ENCODE measurements at regions not wholly inside any gene's neighbourhood (a gene's known extent, or its start where the extent isn't known, plus 50 kb on each side); places are given as distances from the start of the nearest gene placed in this dataset.

DNA sequence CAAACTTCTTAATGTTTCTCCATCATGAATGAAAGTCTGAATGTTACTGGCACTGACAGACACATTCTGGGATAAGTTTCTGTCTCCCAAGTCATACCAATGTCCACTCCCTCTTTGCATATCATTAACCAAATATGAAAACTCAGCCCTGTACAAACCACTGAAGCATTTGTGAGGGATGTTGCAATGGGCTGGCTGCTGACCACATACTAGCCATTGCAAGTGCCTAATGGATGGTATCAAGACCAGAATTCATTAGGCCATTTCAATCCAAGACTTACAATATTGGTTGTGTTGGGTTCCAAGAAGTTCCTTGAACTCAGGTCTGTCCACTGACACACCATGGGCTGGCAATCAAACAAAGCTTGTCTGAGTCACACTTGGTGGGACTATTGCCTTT lies 73.8 kb downstream of the CBLN2 start:
- H3K4me2 ChIP-seq (ENCODE audit: low read length), result no peak overlapping the region
- ChIA-PET RAD21 (ENCODE audit: low non-redundant PET in 1 of 2, low total read pairs in 2 of 2, uncharacterized antibody in 2 of 2, unreplicated experiment in 2 of 2) (no interaction called here), CTCF (no interaction called here), POLR2A (no interaction called here)
- no peak for TF ChIP-seq TCF7L2 (IDR thresholded peaks at IDR 0.05; ENCODE audit: borderline replicate concordance, extremely low read depth, insufficient read depth, insufficient read length)
- TF ChIP-seq ZFX (IDR thresholded peaks at IDR 0.05), result no peak
- TF ChIP-seq SRF (IDR thresholded peaks at IDR 0.05; ENCODE audit: low read depth), result no peak
- no peak for TF ChIP-seq EZH2 (IDR thresholded peaks at IDR 0.05)
- TF ChIP-seq ZNF274 (IDR thresholded peaks at IDR 0.05; ENCODE audit: low read depth, low read length), result no peak
- TF ChIP-seq POLR2AphosphoS5 (IDR thresholded peaks at IDR 0.05; ENCODE audit: low read depth, low read length), result no peak
- TF ChIP-seq RAD21 (IDR thresholded peaks at IDR 0.05; ENCODE audit: low read depth), result no peak
- TF ChIP-seq CEBPB (IDR thresholded peaks at IDR 0.05; ENCODE audit: low read depth), result no peak
- TF ChIP-seq, protein P1, sequence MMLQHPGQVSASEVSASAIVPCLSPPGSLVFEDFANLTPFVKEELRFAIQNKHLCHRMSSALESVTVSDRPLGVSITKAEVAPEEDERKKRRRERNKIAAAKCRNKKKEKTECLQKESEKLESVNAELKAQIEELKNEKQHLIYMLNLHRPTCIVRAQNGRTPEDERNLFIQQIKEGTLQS (IDR thresholded peaks at IDR 0.05), result no peak
- no peak for TF ChIP-seq EGR1 (IDR thresholded peaks at IDR 0.05; ENCODE audit: low read depth)
- no peak for TF ChIP-seq EZH2phosphoT487 (IDR thresholded peaks at IDR 0.05; ENCODE audit: borderline replicate concordance)
- no peak for TF ChIP-seq ELF1 (IDR thresholded peaks at IDR 0.05; ENCODE audit: borderline replicate concordance, low read depth)
- TF ChIP-seq SP1 (IDR thresholded peaks at IDR 0.05; ENCODE audit: low read depth), result no peak
- TF ChIP-seq, protein P2, sequence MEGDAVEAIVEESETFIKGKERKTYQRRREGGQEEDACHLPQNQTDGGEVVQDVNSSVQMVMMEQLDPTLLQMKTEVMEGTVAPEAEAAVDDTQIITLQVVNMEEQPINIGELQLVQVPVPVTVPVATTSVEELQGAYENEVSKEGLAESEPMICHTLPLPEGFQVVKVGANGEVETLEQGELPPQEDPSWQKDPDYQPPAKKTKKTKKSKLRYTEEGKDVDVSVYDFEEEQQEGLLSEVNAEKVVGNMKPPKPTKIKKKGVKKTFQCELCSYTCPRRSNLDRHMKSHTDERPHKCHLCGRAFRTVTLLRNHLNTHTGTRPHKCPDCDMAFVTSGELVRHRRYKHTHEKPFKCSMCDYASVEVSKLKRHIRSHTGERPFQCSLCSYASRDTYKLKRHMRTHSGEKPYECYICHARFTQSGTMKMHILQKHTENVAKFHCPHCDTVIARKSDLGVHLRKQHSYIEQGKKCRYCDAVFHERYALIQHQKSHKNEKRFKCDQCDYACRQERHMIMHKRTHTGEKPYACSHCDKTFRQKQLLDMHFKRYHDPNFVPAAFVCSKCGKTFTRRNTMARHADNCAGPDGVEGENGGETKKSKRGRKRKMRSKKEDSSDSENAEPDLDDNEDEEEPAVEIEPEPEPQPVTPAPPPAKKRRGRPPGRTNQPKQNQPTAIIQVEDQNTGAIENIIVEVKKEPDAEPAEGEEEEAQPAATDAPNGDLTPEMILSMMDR (IDR thresholded peaks at IDR 0.05 in 2 of 3, conservative IDR thresholded peaks at IDR 0.05 in 1 of 3; ENCODE audit: borderline replicate concordance in 1 of 3, insufficient read depth in 1 of 3, low read depth in 2 of 3, low read length in 2 of 3), result no peak
- TF ChIP-seq CBX3 (IDR thresholded peaks at IDR 0.05; ENCODE audit: low read depth), result no peak
- TF ChIP-seq YY1 (IDR thresholded peaks at IDR 0.05; ENCODE audit: extremely low read depth, insufficient replicate concordance, low read depth, low read length), result no peak
- TF ChIP-seq POLR2A (IDR thresholded peaks at IDR 0.05; ENCODE audit: borderline replicate concordance, extremely low read depth, insufficient read depth, insufficient read length), result no peak
- TF ChIP-seq, protein P3, sequence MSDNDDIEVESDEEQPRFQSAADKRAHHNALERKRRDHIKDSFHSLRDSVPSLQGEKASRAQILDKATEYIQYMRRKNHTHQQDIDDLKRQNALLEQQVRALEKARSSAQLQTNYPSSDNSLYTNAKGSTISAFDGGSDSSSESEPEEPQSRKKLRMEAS (IDR thresholded peaks at IDR 0.05), result no peak
- TF ChIP-seq, protein P4, sequence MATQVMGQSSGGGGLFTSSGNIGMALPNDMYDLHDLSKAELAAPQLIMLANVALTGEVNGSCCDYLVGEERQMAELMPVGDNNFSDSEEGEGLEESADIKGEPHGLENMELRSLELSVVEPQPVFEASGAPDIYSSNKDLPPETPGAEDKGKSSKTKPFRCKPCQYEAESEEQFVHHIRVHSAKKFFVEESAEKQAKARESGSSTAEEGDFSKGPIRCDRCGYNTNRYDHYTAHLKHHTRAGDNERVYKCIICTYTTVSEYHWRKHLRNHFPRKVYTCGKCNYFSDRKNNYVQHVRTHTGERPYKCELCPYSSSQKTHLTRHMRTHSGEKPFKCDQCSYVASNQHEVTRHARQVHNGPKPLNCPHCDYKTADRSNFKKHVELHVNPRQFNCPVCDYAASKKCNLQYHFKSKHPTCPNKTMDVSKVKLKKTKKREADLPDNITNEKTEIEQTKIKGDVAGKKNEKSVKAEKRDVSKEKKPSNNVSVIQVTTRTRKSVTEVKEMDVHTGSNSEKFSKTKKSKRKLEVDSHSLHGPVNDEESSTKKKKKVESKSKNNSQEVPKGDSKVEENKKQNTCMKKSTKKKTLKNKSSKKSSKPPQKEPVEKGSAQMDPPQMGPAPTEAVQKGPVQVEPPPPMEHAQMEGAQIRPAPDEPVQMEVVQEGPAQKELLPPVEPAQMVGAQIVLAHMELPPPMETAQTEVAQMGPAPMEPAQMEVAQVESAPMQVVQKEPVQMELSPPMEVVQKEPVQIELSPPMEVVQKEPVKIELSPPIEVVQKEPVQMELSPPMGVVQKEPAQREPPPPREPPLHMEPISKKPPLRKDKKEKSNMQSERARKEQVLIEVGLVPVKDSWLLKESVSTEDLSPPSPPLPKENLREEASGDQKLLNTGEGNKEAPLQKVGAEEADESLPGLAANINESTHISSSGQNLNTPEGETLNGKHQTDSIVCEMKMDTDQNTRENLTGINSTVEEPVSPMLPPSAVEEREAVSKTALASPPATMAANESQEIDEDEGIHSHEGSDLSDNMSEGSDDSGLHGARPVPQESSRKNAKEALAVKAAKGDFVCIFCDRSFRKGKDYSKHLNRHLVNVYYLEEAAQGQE (IDR thresholded peaks at IDR 0.05; ENCODE audit: low read depth), result no peak
- no peak for TF ChIP-seq JUND (IDR thresholded peaks at IDR 0.05)
- no peaks in the 10 kb centered on the region for H3K9me2 ChIP-seq (ENCODE audit: insufficient read depth)
- intact Hi-C loops (cut with micrococcal nuclease), result no loop called here
- no peak for DNase-seq (ENCODE audit: low read depth, low spot score)
- ATAC-seq, result no peak
- no peaks in the 10 kb centered on the region for H3K79me2 ChIP-seq (ENCODE audit: insufficient read depth, low read length)
- no peaks in the 10 kb centered on the region for H4K20me1 ChIP-seq (ENCODE audit: insufficient read depth)
- H3K9ac ChIP-seq (ENCODE audit: low read length), result no peak overlapping the region
- H3K27me3 ChIP-seq (ENCODE audit: insufficient read depth, low read length), result no peaks in the 10 kb centered on the region
- H3K27ac ChIP-seq (ENCODE audit: low read depth, low read length), result no peak overlapping the region
- no peaks in the 10 kb centered on the region for H3K36me3 ChIP-seq (ENCODE audit: control insufficient read depth in 1 of 2, insufficient read depth in 2 of 2, low read length in 2 of 2)
- H3K4me1 ChIP-seq (ENCODE audit: control insufficient read depth in 1 of 2, insufficient read depth in 2 of 2, low read length in 2 of 2), result no peaks in the 10 kb centered on the region
- no TSS peak for BruUV-seq (replicated peaks)
- H3K4me3 ChIP-seq (replicated peaks in 1 of 2; ENCODE audit: low read depth in 1 of 2, low read length in 2 of 2), result no peak overlapping the region
- peaks cover 11 to 17% of the 10 kb centered on the region in 2 experiments; a peak in 2 of 4 replicates for H3K9me3 ChIP-seq (ENCODE audit: control insufficient read depth in 1 of 2, insufficient read depth in 1 of 2, low read depth in 1 of 2, low read length in 2 of 2)
- H2AFZ ChIP-seq (ENCODE audit: low read depth, low read length, poor library complexity, severe bottlenecking), result no peak overlapping the region

All from HCT116 (cell line).